ENCODE measurements at regions not wholly inside any gene's neighbourhood (a gene's known extent, or its start where the extent isn't known, plus 50 kb on each side); places are given as distances from the start of the nearest gene placed in this dataset.

- no peak for TF ChIP-seq CTCF (IDR thresholded peaks at IDR 0.05)
- TF ChIP-seq EP300 (IDR thresholded peaks at IDR 0.05), result no peak
These were observed 80.4 kb upstream of the EEA1 start for GRCh38 chr12:93009533-93009932.

Measured in ovary (tissue), 3 donors.